Thyroid gland (tissue), 4 donors: ENCODE measurements at regions not wholly inside any gene's neighbourhood (a gene's known extent, or its start where the extent isn't known, plus 50 kb on each side); places are given as distances from the start of the nearest gene placed in this dataset.

Experiments used
- POLR2A ChIP-seq, 2 donors: fragments of 450-650 bp; IDR thresholded peaks; one replicate each; pipeline ENCODE4 v1.6.1; 2017; ENCODE audit warnings: antibody characterized with exemption in 2 of 2, mild to moderate bottlenecking in 2 of 2, moderate library complexity in 1 of 2
- TF ChIP-seq, protein P1 (sequence below), 6 experiments: fragments of 200-600 bp in 3 of 6; fragments of 450-650 bp in 3 of 6; sonication (generic) in 3 of 6; IDR thresholded peaks; one replicate each; pipeline ENCODE4 v1.5.1; 2016 to 2019; ENCODE audit warnings: antibody characterized with exemption in 6 of 6, mild to moderate bottlenecking in 2 of 6, inconsistent platforms in 1 of 6, moderate library complexity in 1 of 6

GRCh38 chr13:76198568-76199163 lies 562.5 kb downstream of the LMO7 start:
- TF ChIP-seq, protein P1, sequence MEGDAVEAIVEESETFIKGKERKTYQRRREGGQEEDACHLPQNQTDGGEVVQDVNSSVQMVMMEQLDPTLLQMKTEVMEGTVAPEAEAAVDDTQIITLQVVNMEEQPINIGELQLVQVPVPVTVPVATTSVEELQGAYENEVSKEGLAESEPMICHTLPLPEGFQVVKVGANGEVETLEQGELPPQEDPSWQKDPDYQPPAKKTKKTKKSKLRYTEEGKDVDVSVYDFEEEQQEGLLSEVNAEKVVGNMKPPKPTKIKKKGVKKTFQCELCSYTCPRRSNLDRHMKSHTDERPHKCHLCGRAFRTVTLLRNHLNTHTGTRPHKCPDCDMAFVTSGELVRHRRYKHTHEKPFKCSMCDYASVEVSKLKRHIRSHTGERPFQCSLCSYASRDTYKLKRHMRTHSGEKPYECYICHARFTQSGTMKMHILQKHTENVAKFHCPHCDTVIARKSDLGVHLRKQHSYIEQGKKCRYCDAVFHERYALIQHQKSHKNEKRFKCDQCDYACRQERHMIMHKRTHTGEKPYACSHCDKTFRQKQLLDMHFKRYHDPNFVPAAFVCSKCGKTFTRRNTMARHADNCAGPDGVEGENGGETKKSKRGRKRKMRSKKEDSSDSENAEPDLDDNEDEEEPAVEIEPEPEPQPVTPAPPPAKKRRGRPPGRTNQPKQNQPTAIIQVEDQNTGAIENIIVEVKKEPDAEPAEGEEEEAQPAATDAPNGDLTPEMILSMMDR (IDR thresholded peaks at IDR 0.05), result no peak
- no peak for TF ChIP-seq POLR2A (IDR thresholded peaks at IDR 0.05)
